ENCODE measurements at regions not wholly inside any gene's neighbourhood (a gene's known extent, or its start where the extent isn't known, plus 50 kb on each side); places are given as distances from the start of the nearest gene placed in this dataset.
"Not testable (repeated sequence)": the region's sequence is repeated elsewhere in the genome, so short reads cannot be mapped to it uniquely, and the experiment has no call there.

DNA sequence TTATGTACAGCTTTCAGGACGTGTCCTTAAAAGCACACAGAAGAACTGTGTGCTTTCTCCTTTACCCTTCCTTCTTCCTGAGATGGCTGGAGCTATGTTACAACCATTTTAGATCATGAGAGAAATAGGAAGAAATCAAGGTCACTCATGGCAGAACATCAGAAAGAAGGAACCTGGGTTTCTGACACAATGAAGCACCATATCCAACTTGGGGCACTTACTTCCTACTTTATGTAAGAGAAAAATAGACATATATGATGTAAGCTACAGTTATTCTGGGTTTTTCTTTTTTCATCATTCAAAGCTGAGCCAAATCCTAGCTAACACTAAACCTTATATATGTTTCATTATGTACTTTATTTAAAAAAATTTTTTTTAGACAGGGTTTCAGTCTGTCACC lies 79.5 kb downstream of the FAM161A start:
- DNase-seq, result no peak

DNA sequence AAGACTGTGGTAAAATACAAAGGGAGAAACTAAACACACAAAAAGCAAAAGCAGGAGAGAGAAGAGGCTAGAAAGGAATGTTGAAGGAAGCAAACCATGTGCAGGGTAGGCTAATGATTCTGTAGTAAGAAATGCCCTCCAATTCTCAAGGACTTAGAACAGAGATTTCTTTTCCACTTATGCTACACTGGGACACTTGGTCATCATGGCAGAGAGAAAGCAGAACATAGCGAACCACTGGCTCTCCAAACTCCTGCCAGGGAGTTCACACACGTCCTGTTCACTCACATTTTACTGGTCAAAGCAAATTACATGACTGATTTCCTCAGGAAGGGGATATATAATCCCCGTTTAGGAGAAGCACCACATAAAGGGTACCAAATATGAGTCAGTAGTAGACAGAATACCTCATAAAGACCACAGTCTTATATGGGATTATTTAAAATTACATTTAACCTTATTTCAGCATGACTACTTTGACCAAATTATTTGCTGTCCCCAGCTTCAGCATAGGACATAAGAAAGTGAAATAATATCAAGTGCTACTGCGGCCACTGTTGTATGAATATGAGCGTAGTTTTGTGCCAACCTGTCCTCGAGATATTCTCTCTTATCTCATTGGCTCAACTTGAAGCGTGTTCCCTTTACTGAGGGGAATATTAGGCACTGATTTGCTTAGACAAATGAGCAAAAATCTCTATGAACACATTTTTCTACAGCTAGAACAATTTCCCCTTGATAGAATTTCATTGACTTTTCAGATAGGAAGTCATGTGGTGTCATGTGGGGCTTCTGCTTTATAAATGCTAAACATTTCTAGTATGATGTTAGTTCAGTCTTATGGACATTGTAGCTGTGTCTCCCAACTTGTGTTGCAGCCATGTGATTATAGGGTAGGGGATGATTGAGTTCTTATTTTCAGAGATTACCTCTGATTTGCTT lies 81.7 kb downstream of the FAM161A start:
- no peak for DNase-seq

DNA sequence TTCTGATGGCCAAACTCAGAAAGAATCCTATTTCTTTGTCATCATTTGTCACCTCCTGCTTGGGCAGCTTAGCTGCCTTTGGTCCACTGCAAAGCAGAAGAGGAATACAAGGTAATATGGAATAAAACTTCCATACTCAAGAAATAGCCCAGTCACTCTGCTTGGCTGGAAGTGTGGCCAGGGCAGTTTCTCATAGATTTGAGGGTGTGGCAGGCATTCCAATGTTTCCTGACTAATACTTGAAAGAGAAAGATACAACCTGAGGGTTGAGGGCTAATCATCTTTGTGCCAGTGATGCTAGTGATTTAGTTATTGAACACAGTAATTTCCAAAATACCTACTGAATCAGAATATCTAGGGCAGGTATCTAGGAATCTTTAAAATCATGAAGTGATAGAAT lies 83.1 kb downstream of the FAM161A start:
- no peak for DNase-seq

DNA sequence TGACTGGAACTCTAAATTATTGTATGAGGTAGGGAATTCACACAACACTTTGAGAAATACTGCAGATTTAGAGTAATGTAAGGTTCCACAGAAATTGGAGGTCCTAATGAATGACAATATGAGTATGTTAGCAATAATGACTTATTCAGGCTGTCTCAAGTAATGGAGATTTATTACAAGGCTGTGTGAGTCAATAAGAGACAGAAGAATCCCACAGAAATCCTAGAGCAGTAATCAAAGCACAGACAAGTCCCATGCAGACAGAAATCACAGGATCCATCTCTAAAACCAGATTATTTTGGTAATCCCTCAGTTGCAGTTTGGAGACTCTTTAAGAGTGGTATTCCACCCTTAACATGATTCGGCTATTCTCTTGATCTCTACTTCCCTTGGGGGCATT lies 83.6 kb downstream of the FAM161A start:
- no peak for DNase-seq

DNA sequence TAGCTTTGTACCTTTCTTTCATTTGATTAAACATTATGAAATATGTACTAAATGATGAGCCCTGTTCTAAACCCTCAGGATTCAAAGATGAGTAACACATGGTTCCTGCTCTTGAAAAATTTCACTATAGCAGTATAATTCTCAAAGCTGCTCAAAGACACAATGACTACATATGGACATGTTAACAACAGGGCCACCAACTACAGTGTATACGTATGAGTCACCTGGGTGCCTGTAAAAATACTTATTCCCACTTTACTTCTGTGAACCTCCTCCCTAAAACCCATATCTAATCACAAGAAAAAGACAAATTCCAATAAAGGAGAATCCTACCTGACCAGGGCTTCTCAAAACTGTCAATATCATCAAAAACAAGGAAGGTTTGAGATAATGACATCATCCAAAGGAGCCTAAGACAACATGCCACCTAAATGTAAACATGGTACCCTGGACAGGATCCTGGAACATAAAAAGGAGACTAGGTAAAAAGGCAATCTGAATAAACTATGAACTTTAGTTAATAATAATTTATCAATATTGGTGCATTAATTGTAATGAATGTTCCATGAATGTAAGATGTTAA lies 84.7 kb downstream of the FAM161A start:
- no peak for DNase-seq

DNA sequence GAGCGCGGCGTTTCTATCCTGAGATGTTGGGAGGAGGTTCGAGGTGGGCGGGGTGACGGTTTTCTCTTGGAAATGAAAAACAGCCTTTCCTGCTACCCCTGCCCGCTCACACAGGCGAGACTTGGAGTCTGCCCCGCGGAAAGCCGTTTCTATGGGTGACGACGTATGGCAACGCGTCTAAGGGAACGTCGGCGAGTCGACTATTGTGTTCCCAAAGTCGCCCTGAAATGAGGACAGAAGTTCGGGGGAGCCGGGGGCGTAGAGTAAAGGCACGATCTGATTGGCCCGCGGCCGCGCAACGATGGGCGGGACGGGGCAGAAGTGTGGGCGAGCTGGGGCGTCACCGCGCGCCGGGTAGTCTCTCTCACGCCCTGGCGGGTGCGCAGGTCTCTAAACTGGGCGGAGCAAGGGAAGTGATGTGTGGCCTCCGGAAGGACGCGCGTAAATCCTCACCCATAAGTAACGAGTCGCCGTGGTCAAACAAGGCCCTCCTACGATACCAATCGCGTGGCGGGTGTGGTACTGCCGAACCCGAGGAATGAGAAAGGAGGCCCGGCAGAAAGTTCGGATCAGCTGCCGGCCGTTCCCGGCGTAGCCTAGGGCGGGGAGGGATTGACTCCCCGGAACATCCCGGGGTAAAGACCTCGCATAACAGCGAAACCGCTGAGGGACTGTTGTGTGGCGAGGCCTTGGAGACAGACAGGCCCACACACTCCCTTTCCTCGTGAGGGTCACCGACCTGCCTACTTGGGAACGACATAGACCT lies 89.6 kb downstream of the FAM161A start:
- peak; percentile 98 for DNase-seq

DNA sequence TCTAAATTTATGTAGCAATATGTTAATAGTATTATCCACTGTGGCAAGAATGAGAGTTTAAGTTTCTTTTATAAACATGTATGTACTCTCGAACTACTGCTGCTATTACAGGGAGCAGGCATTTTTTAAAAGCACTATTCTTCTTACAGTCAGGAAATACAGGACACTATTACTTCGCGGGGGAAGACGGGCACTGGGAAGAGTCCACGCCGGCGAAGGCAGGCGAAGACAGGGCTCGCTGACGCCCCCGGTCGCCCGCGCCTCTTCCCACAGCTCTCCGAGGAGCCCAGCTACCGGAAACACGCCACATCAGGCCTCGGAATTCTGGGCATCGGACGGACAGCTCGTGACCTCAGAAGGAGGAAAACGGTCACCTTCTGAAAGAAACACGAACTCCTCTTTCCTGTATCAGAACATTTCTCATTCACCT lies 90.2 kb downstream of the FAM161A start:
- DNase-seq, result peak; percentile 82

DNA sequence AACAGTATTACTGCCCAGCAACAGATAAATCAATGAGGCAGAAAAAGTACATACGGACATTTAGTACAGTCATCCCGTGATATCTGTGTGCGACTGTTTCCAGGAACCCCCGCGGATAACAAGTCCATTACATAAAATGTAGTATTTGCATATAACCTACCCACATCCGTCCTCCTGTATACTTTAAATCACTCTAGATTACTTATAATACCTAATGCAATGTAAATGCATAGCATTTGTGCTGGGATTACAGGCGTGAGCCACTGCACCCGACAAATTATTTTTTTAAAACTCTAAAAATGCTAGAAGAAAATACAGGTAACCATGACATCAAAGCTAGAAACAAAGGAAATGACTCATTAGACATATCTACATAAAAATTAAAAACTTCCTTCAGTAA lies 91.6 kb downstream of the FAM161A start:
- no peak for DNase-seq

DNA sequence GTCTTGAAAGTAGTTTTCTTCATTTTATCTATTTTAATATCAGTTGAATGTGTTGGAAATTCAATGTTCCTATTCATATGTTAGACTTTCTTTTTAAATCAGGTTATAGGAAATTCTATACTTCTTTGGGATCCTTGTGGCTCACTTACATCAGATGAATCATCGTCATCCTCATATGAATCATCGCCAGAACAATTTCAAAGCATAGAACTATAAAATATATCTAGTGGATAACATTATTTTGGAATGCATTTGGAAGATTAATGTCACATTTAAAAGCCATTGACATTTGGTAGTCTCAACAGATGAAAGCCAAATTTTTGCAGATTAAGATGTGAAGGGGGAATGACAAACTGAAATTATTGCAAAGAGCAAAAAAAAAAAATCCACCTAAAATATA lies 94.1 kb downstream of the FAM161A start:
- DNase-seq, result no peak

DNA sequence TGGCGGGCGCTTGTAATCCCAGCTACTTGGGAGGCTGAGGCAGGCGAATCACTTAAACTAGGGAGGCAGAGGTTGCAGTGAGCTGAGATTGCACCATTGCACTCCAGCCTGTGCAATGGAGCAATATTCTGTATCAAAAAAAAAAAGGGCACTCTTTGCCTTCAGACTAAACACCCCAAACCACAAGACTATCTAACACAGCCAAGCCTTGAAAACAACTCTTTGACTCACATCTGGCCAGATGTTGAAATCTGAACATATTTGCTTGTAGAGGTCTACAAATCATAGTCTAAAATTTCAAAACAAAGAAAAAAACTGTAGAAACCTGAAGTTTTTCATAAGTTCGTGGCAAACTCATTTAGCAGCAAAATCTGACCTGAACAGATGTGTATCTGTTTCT lies 94.9 kb downstream of the FAM161A start:
- DNase-seq, result no peak

DNA sequence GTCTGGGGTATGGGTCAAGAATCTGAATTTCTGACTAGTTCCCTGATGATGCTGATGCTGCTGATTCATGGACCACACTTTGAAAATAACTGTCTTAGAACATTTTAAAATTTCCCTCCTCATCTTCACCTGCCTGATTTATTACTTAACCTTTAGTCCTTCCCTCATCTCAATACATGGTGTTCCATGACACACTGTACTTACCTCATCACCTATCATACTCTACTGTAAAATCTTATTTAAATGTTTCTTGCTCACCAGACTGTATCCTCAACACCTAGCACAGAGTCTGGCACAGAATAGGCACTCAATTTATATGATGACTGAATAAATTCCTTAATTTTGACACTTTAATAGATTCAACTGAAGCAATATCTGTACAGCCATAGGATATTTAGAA lies 95.7 kb downstream of the FAM161A start:
- no peak for DNase-seq

DNA sequence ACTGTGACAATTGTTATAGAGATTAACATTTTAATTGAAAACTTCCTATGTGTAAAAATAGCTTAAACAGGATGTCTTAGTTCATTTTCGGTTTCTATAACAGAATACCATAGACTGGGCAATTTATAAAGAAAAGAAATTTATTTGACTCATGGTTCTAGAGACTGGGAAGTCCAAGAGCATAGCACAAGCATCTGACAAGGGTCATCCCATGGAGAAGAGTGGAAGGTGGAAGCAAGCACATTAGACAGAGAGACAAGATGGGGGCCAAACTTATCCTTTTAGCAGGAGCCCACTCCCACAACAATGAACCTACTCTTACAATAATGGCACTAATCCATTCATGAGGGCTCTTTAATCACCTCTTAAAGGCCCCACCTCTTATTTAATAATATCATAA lies 100.3 kb downstream of the FAM161A start:
- no peak for DNase-seq

DNA sequence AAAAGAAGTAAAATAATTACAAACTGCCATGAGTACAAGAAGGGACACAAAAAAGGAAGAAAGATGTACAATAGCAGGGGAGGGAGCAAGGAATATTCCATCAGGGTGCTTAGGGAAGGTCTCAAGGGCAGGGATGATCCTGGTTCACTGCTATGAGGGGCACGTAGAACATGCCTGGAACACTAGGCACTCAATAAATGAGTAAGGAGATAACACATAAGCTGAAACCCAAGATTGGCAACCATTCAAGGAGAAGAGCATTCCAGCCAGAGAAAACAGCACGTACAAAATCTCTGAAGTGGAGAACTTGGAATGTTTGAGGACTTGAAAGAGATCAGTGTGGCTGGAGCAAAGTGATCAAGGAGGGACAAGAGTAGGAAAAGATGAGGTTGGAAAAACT lies 103.2 kb downstream of the FAM161A start:
- no peak for DNase-seq

DNA sequence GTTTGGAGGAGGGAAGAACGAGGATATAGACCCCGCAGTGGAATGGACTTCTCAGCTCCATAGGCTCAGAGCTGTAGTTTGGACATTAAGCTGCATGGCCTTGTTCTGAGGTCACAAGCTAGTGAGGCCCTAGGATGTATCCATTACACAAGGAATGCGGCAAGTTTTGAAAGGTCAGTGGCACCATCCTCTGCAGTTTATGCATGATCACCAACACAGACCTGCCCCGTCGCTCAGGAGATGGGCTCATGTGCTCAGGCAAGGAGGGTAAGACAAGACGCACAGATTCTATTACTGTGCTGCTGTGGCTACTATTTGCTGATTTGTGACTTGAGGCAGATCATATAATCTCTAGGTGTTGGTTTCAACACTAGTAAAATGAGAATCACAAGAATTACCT lies 110.9 kb downstream of the FAM161A start:
- peak; percentile 27 for DNase-seq

DNA sequence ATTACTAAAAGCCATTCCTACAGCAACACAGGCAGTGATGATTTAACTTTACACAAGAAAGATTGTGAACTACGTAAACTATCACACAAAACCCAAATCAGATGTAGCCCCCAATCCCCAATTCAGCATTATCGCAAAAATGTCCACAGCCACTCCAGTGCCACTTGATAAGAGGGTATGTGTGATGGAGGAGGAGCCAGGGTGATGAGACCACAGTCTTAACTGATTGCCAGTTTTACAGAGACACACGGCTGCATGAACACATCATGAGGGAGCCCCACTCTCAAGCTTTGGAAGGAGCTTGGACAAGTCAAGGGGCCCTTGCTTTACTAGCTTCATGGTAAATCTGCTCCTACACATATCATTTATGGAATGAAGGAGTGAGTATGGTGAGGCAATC lies 116.0 kb downstream of the FAM161A start:
- DNase-seq, result no peak

DNA sequence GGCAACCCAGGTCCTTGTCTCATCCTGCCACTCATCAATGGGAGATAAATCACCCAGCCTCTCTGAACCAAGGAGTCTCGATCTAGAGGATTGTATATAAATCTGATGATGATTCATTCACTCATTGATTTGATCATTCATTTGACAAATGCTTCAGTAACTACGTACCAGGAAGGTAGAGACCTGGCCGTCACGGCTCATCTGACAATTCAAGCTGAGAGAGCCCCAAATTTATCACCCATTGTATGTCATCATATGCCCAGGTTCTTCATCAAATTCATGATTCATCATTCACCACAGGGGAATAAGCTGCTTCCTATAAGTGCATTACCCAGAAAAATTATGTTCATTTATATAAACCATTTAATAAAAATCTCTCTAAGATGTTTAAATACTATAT lies 116.9 kb downstream of the FAM161A start:
- no peak for DNase-seq

DNA sequence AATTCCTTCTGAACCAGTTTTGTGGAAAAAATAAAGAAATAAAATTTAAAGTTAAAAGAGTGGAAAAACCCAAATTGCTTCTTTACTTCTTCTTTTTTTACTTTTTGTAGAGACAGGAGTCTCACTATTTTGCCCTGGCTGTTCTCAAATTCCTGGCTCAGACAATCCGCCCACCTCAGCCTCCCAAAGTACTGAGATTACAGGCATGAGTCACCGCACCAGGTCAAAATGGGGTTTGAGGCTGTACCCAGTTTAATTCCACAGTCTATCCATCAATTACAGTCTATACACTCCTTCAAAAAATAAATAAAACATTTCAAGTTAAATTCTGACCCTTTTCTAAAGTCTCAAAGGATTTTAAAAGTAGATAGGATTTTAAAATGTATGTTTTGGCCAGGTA lies 120.3 kb downstream of the FAM161A start:
- no peak for DNase-seq

DNA sequence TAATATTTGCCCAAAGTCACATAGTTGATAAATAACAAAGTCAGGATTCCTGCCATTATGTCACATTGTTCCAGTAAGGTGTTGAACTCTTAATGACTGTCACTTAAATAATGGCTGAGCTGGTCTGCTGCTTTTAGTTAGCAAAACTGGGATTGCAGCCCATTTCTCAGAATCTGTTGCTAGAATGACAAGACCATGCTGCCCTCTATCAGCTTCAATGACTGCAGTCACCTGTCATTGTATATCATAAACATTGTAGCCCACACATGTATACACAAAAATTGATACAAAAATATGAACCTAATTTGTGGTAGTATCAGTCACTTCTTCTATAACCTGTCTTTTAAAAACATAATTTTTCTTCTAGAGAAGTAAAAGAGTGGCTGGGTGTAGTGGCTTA lies 121.1 kb downstream of the FAM161A start:
- no peak for DNase-seq

DNA sequence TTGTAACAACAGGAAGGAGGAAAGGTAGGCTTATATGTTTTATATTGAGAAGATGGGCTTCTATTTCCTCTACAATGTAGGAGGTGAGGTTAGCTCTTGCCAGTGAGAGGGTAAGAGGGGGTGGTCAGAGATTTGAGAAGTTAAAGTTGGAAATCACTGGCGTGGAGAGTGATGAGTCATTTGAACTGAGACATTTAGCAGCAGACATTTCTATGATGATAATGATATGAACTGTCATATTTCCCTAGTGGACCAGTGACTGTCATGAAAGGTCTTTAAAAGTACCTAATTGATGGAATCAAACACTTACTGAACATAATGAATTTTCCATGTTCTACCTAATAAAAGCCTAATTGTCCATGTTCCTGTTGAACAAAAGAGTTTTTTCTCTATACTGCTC lies 126.1 kb downstream of the FAM161A start:
- DNase-seq, result no peak

DNA sequence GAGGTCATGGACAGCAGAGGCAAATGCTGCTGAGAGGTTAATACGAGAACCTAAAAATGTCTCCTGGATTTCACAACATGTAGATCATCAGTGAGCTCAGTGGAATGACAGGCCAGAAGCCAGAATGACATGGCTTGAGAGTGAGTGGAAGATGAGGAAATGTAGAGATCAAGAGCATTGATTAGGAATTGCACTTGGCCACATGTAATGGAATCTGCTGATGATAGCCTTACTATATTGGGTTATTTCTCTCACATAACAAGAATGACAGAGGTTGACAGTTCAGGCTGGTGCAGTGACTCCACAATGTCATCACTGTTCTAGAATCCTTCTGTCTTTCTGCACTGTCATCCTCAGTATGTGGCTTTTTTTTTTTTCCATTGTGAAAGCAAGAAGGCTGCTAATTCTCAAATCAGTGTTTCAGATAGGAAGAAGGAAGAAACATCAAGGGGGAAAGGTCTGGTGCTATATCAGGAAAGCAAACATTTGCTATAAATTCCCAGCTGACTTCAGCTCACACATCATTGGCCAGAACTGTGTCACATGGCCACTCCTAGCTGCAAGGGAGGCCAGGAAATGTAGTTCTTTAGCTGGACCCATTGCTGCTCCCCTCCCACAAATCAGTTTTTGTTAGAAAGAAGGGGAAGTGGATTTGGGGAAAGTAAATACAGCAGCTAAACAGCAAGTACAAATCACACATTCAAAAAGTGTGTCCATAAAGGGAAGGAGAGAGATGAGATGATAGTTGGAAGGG lies 127.2 kb downstream of the FAM161A start:
- DNase-seq, result no peak

DNA sequence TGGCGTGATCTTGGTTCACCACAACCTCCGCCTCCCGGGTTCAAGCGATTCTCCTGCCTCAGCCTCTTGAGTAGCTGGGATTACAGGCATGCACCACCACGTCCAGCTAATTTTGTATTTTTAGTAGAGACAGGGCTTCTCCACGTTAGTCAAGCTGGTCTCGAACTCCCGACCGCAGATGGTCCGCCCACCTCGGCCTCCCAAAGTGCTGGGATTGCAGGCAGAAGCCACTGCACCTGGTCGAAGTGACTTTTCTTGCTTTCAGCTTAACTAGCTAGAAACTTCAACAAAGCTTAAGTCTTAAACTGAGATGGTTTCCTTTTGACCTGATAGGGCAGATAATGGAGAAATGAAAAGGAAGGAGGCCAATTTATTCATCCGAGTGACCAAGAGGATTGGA lies 130.5 kb downstream of the FAM161A start:
- DNase-seq, result not testable (repeated sequence)

DNA sequence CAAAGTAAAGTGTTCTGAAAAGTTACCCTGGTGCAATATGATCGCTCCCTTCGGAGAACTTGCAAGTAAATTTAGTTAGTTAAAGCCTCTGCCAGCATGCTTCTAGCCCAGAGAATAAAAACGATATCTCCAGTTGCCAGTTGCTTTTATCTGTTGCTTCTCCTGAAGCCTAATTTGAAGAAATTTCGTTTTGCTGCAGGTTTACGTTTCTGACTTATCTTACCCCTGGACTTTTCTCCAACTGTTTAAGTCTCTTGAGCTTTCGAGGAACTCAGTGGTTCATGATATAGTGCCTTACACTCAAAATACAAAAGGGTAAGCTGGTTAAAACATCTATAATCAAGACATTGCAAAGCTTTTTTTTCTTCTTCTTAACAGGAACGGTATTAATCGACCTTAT lies 131.1 kb downstream of the FAM161A start:
- no peak for DNase-seq
